H1 (cell line): ENCODE measurements at regions not wholly inside any gene's neighbourhood (a gene's known extent, or its start where the extent isn't known, plus 50 kb on each side); places are given as distances from the start of the nearest gene placed in this dataset.

ENCODE experiments used
- CTCF ChIA-PET: fragments of 300-600 bp; sonication (Branson Sonifier 250); formaldehyde crosslinking; loops from one replicate; lab custom pipeline; 2021; ENCODE audit not compliant: partially characterized antibody; lab: Charles Lee
- POLR2A ChIA-PET: fragments of 300-600 bp; sonication (Branson Sonifier 250); formaldehyde crosslinking; loops from one replicate; lab custom pipeline; 2021; ENCODE audit warnings: inconsistent platforms; ENCODE audit not compliant: partially characterized antibody; lab: Charles Lee
- DNase-seq, 2 experiments: peaks; one replicate each; pipeline versions ENCODE4 v3.0.0 to v3.0.0-alpha.2; 2010 to 2022; ENCODE audit warnings: low spot score in 2 of 2, low read depth in 1 of 2, mixed read lengths in 1 of 2
- FAIRE-seq: peaks from 2 replicates; lab custom pipeline; 2011; peaks lifted over from hg19 to GRCh38; lab: Jason Lieb, UNC
- H2AFZ ChIP-seq: 2 replicates; pipeline ENCODE4 v1.8.1; 2012; ENCODE audit warnings: low read length, inconsistent platforms
- H2AK5ac ChIP-seq: 2 replicates; pipeline ENCODE4 v1.6.1; 2013; ENCODE audit warnings: low read depth, low read length
- H2BK120ac ChIP-seq: replicated peaks from 2 replicates; pipeline ENCODE3; 2013; ENCODE audit warnings: low read depth, low read length, inconsistent platforms
- H2BK12ac ChIP-seq: 2 replicates; pipeline ENCODE4 v1.6.1; 2013; ENCODE audit warnings: low read depth, low read length
- H2BK15ac ChIP-seq: 2 replicates; pipeline ENCODE4 v1.6.1; 2013; ENCODE audit warnings: low read length
- H2BK20ac ChIP-seq: 2 replicates; pipeline ENCODE4 v1.6.1; 2013; ENCODE audit warnings: low read length
- H2BK5ac ChIP-seq: 2 replicates; pipeline ENCODE4 v1.6.1; 2013; ENCODE audit warnings: low read depth, low read length
- H3K14ac ChIP-seq: 2 replicates; pipeline ENCODE4 v1.6.1; 2013; ENCODE audit warnings: inconsistent platforms; ENCODE audit not compliant: insufficient read length
- H3K18ac ChIP-seq: 2 replicates; pipeline ENCODE4 v1.6.1; 2013; ENCODE audit warnings: low read length; ENCODE audit errors: extremely low read depth
- H3K23ac ChIP-seq: 2 replicates; pipeline ENCODE4 v1.6.1; 2013; ENCODE audit warnings: inconsistent platforms; ENCODE audit not compliant: insufficient read length
- H3K23me2 ChIP-seq: 2 replicates; pipeline ENCODE4 v1.6.1; 2013; ENCODE audit warnings: low read depth, low read length
- H3K27ac ChIP-seq: 2 replicates; pipeline ENCODE4 v1.6.1; 2011; ENCODE audit warnings: low read depth, low read length, inconsistent platforms
- H3K27me3 ChIP-seq, 4 experiments: replicated peaks in 1 of 4; 1 replicate in 1 of 4; 2 replicates in 3 of 4; pipeline versions ENCODE4 v1.6.1 to v1.8.1; 2011 to 2013; ENCODE audit warnings: low read length in 3 of 4, mild to moderate bottlenecking in 3 of 4, inconsistent platforms in 2 of 4, mixed read lengths in 2 of 4, moderate library complexity in 1 of 4; ENCODE audit not compliant: control insufficient read depth in 3 of 4, insufficient read depth in 3 of 4; ENCODE audit errors: extremely low read depth in 1 of 4
- H3K36me3 ChIP-seq, 4 experiments: 2 replicates each; pipeline versions ENCODE4 v1.6.1 to v1.8.1; 2011 to 2013; ENCODE audit warnings: mild to moderate bottlenecking in 4 of 4, low read length in 3 of 4, moderate library complexity in 2 of 4, control low read depth in 1 of 4, inconsistent platforms in 1 of 4; ENCODE audit not compliant: insufficient read depth in 4 of 4, control insufficient read depth in 2 of 4
- H3K4ac ChIP-seq: replicated peaks from 2 replicates; pipeline ENCODE3; 2013; ENCODE audit warnings: low read length, low read depth, mixed read lengths, inconsistent platforms; ENCODE audit not compliant: insufficient read length
- H3K4me1 ChIP-seq, 4 experiments: replicated peaks in 1 of 4; 1 replicate in 1 of 4; 2 replicates in 3 of 4; pipeline versions ENCODE4 v1.6.1 to v1.8.1; 2011 to 2013; ENCODE audit warnings: low read length in 3 of 4, inconsistent platforms in 2 of 4, mixed read lengths in 1 of 4; ENCODE audit not compliant: insufficient read depth in 4 of 4, control insufficient read depth in 3 of 4
- H3K4me2 ChIP-seq, 2 experiments: 2 replicates each; pipeline versions ENCODE4 v1.6.1 to v1.8.1; 2011 to 2013; ENCODE audit warnings: low read depth in 2 of 2, low read length in 2 of 2, control low read depth in 1 of 2, inconsistent platforms in 1 of 2, mild to moderate bottlenecking in 1 of 2; ENCODE audit not compliant: insufficient read depth in 1 of 2
- H3K4me3 ChIP-seq, 4 experiments: fragments of 200-600, 300-600 bp in 1 of 4; sonication (generic), shearing (Covaris generic), sonication (Bioruptor Twin) in 1 of 4; 2 replicates each; pipeline versions ENCODE4 v1.5.1 to v1.8.1; 2011 to 2016; ENCODE audit warnings: low read length in 4 of 4, low read depth in 3 of 4, control low read depth in 2 of 4, inconsistent platforms in 2 of 4, mild to moderate bottlenecking in 2 of 4, mixed read lengths in 1 of 4, moderate library complexity in 1 of 4; ENCODE audit not compliant: insufficient read depth in 2 of 4; ENCODE audit errors: extremely low read depth in 1 of 4
- H3K56ac ChIP-seq: replicated peaks from 2 replicates; pipeline ENCODE3; 2013; ENCODE audit warnings: low read depth, mild to moderate bottlenecking, mixed read lengths, low read length, inconsistent platforms; ENCODE audit not compliant: insufficient read length
- H3K79me1 ChIP-seq: 2 replicates; pipeline ENCODE4 v1.6.1; 2013; ENCODE audit warnings: low read depth, low read length, control low read depth
- H3K79me2 ChIP-seq, 2 experiments: 2 replicates each; pipeline versions ENCODE4 v1.6.1 to v1.8.1; 2012 to 2013; ENCODE audit warnings: low read length in 2 of 2, mild to moderate bottlenecking in 2 of 2, inconsistent platforms in 1 of 2; ENCODE audit not compliant: insufficient read depth in 2 of 2, control insufficient read depth in 1 of 2
- H3K9ac ChIP-seq, 4 experiments: replicated peaks in 1 of 4; 1 replicate in 1 of 4; 2 replicates in 3 of 4; pipeline versions ENCODE4 v1.6.1 to v1.8.1; 2011 to 2013; ENCODE audit warnings: low read depth in 3 of 4, low read length in 3 of 4, control low read depth in 2 of 4, mild to moderate bottlenecking in 2 of 4, moderate library complexity in 2 of 4, inconsistent platforms in 1 of 4; ENCODE audit errors: extremely low read depth in 1 of 4
- H3K9me3 ChIP-seq, 2 experiments: 2 replicates each; pipeline versions ENCODE4 v1.6.1 to v1.8.1; 2012 to 2013; ENCODE audit warnings: mild to moderate bottlenecking in 2 of 2, moderate library complexity in 2 of 2, control low read depth in 1 of 2, inconsistent platforms in 1 of 2, low read depth in 1 of 2, low read length in 1 of 2, mixed read lengths in 1 of 2; ENCODE audit not compliant: insufficient read depth in 2 of 2
- H4K20me1 ChIP-seq, 2 experiments: replicated peaks in 1 of 2; 2 replicates each; pipeline versions ENCODE3 to v1.8.1; 2011 to 2013; ENCODE audit warnings: inconsistent platforms in 2 of 2, low read length in 2 of 2, mild to moderate bottlenecking in 1 of 2; ENCODE audit not compliant: insufficient read depth in 2 of 2, control insufficient read depth in 1 of 2
- H4K5ac ChIP-seq: 2 replicates; pipeline ENCODE4 v1.6.1; 2013; ENCODE audit warnings: low read length, low read depth, mixed read lengths, inconsistent platforms; ENCODE audit not compliant: insufficient read length
- H4K8ac ChIP-seq: 2 replicates; pipeline ENCODE4 v1.8.0; 2013; ENCODE audit warnings: mild to moderate bottlenecking, moderate library complexity, low read length, inconsistent platforms; ENCODE audit not compliant: insufficient read depth; ENCODE audit errors: extremely low read depth
- H4K91ac ChIP-seq: replicated peaks from 2 replicates; pipeline ENCODE3; 2013; ENCODE audit warnings: low read length, mixed read lengths, inconsistent platforms; ENCODE audit not compliant: insufficient read length
- CBX8 ChIP-seq: fragments of 300-800, 300-1000 bp; sonication (generic); IDR thresholded peaks from 2 replicates; pipeline ENCODE4 v1.7.1; 2016; ENCODE audit warnings: low read depth, low read length, borderline replicate concordance
- CTBP2 ChIP-seq: IDR thresholded peaks from 2 replicates; pipeline ENCODE4 v1.7.0; 2011; ENCODE audit warnings: borderline replicate concordance, mild to moderate bottlenecking, moderate library complexity, mixed read lengths, low read length; ENCODE audit not compliant: insufficient read depth, insufficient read length
- HDAC6 ChIP-seq: IDR thresholded peaks from one replicate; pipeline ENCODE4 v1.7.1; 2012; ENCODE audit warnings: low read depth, mild to moderate bottlenecking, inconsistent platforms, low read length, moderate library complexity
- KDM4A ChIP-seq: IDR thresholded peaks from one replicate; pipeline ENCODE4 v1.7.1; 2012; ENCODE audit warnings: low read depth, mild to moderate bottlenecking, moderate library complexity, low read length, inconsistent platforms; ENCODE audit not compliant: severe bottlenecking
- MAFK ChIP-seq: IDR thresholded peaks from 2 replicates; pipeline ENCODE4 v1.6.1; 2012; ENCODE audit warnings: low read depth, mild to moderate bottlenecking, improper control_type of control experiment, low read length
- NANOG ChIP-seq: IDR thresholded peaks from 2 replicates; pipeline ENCODE4 v1.6.1; 2011; ENCODE audit warnings: low read length, low read depth, mild to moderate bottlenecking, inconsistent platforms; ENCODE audit not compliant: insufficient read depth, poor library complexity, severe bottlenecking
- RAD21 ChIP-seq, 2 experiments: IDR thresholded peaks in 1 of 2; conservative IDR thresholded peaks in 1 of 2; 2 replicates each; pipeline ENCODE4 v1.6.1; 2011; ENCODE audit warnings: low read depth in 2 of 2, low read length in 2 of 2, improper control_type of control experiment in 1 of 2, inconsistent platforms in 1 of 2, mild to moderate bottlenecking in 1 of 2, moderate library complexity in 1 of 2
- RNF2 ChIP-seq: fragments of 200-900, 300-1000 bp; sonication (generic); IDR thresholded peaks from 2 replicates; pipeline ENCODE4 v1.7.1; 2016; ENCODE audit warnings: borderline replicate concordance, low read depth, mild to moderate bottlenecking, antibody characterized with exemption, low read length; ENCODE audit not compliant: poor library complexity, severe bottlenecking; ENCODE audit errors: missing control alignments
- SIX5 ChIP-seq: IDR thresholded peaks from 2 replicates; pipeline ENCODE4 v1.6.1; 2011; ENCODE audit warnings: mild to moderate bottlenecking, low read depth, low read length
- SP1 ChIP-seq: IDR thresholded peaks from 2 replicates; pipeline ENCODE4 v1.6.1; 2011; ENCODE audit warnings: low read depth, low read length
- TAF1 ChIP-seq: IDR thresholded peaks from 2 replicates; pipeline ENCODE4 v1.6.1; 2011; ENCODE audit warnings: mild to moderate bottlenecking, low read depth, low read length
- TBP ChIP-seq: IDR thresholded peaks from 2 replicates; pipeline ENCODE4 v1.6.1; 2011; ENCODE audit warnings: low read depth, low read length, improper control_type of control experiment
- WGBS, 2 experiments: shearing (Covaris generic) in 1 of 2; methylation state at CpG; one replicate each; pipeline versions ENCODE4 v1.1.6 to v1.1.7; 2013 to 2015; ENCODE audit warnings: low lambda C conversion rate in 2 of 2, mixed read lengths in 2 of 2, inconsistent platforms in 1 of 2, low coverage in 1 of 2, missing lambda C conversion rate in 1 of 2; ENCODE audit not compliant: insufficient replicate concordance in 2 of 2, insufficient coverage in 1 of 2, insufficient read length in 1 of 2; ENCODE audit errors: extremely low coverage in 1 of 2, missing lambda C conversion rate in 1 of 2; 5-methylcytosine and 5-hydroxymethylcytosine counted together

GRCh38 chr2:118509319-118510004, 338.0 kb downstream of the EN1 start:
- ChIA-PET CTCF (interaction anchor here (1.2 to 3.1 kb wide), 5 partner anchors 12 to 346 kb away, joined by 3 to 14 read pairs (median 4); no protein-coding TSS in a partner anchor), POLR2A (interaction anchor here (0.7 to 0.9 kb wide), 2 partner anchors 17 to 278 kb away, joined by 3 read pairs; no protein-coding TSS in a partner anchor)
- Histone ChIP-seq H3K4me1 (0 out of 7 replicates have a peak, but pooled peaks cover 0 to 3% (median 0%) of the 10 kb centered on the region in 4 experiments), H3K9ac (no peak overlapping the region), H2BK5ac (no peak overlapping the region), H2AFZ (no peak overlapping the region), H2BK20ac (no peak overlapping the region), H3K56ac (no peak overlapping the region), H3K27me3 (peaks cover 0 to 1% (median 0%) of the 10 kb centered on the region in 4 experiments; a peak in 1 of 7 replicates), H3K79me2 (no peaks in the 10 kb centered on the region), H3K23me2 (no peaks in the 10 kb centered on the region), H2AK5ac (no peak overlapping the region), H2BK12ac (no peak overlapping the region), H3K23ac (no peak overlapping the region), H2BK120ac (no peak overlapping the region), H3K27ac (no peak overlapping the region), H4K8ac (no peak overlapping the region), H3K36me3 (no peaks in the 10 kb centered on the region), H4K91ac (no peak overlapping the region), H3K18ac (no peak overlapping the region), H3K14ac (no peak overlapping the region), H2BK15ac (no peak overlapping the region), H3K4ac (no peak overlapping the region), H3K4me2 (no peak overlapping the region), H4K5ac (no peak overlapping the region), H3K9me3 (peaks cover 2 to 3% of the 10 kb centered on the region in 2 experiments; a peak in 2 of 4 replicates), H3K4me3 (no peak overlapping the region), H4K20me1 (no peaks in the 10 kb centered on the region), H3K79me1 (no peaks in the 10 kb centered on the region)
- FAIRE-seq (no peak), DNase-seq (no peak)
- WGBS, 2 experiments = 90% methylated on average over 7 of the region's 7 CpGs; no CpG with 5 or more reads in 1 of the 2 experiments
- TF ChIP-seq CTBP2 (no peak), TBP (no peak), RNF2 (no peak), MAFK (no peak), NANOG (no peak), RAD21 (IDR thresholded peaks at IDR 0.05 in 1 of 2, conservative IDR thresholded peaks at IDR 0.05 in 1 of 2; ENCODE audit: low read depth in 2 of 2, low read length in 2 of 2) (no peak), TAF1 (no peak), KDM4A (no peak), SP1 (no peak), SIX5 (no peak), HDAC6 (no peak), CBX8 (no peak)
